HepG2 (cell line): ENCODE measurements at regions not wholly inside any gene's neighbourhood (a gene's known extent, or its start where the extent isn't known, plus 50 kb on each side); places are given as distances from the start of the nearest gene placed in this dataset.

Source experiments
- CHD2 ChIP-seq: IDR thresholded peaks from 2 replicates; pipeline ENCODE4 v1.6.1; 2011; ENCODE audit warnings: low read depth, low read length, improper control_type of control experiment
- HOXA7 ChIP-seq: sonication (generic); formaldehyde crosslinking; IDR thresholded peaks from 2 replicates; pipeline ENCODE4 v1.8.1; 2022; ENCODE audit warnings: mild to moderate bottlenecking, missing genetic modification reagents, moderate library complexity
- MBD4 ChIP-seq: IDR thresholded peaks from 2 replicates; pipeline ENCODE4 v1.6.1; 2012; ENCODE audit warnings: low read length, inconsistent platforms, borderline replicate concordance
- NFE2 ChIP-seq: sonication (generic); formaldehyde crosslinking; IDR thresholded peaks from 2 replicates; pipeline ENCODE4 v1.4.0; 2020; ENCODE audit warnings: missing genetic modification reagents
- PHF8 ChIP-seq: sonication (generic); formaldehyde crosslinking; IDR thresholded peaks from 2 replicates; pipeline ENCODE4 v1.5.0; 2020; ENCODE audit warnings: missing genetic modification reagents
- POLR2A ChIP-seq, 2 experiments: IDR thresholded peaks; 2 replicates each; pipeline ENCODE4 v1.6.1; 2011; ENCODE audit warnings: low read depth in 2 of 2, low read length in 2 of 2, mild to moderate bottlenecking in 1 of 2, moderate library complexity in 1 of 2; ENCODE audit not compliant: insufficient read depth in 1 of 2
- RXRA ChIP-seq: sonication (generic); formaldehyde crosslinking; IDR thresholded peaks from 2 replicates; pipeline ENCODE4 v1.5.1; 2020; ENCODE audit warnings: missing genetic modification reagents
- STAT5B ChIP-seq: sonication (generic); formaldehyde crosslinking; IDR thresholded peaks from 2 replicates; pipeline ENCODE4 v1.4.0; 2020; ENCODE audit warnings: missing genetic modification reagents
- TOE1 ChIP-seq: sonication (generic); formaldehyde crosslinking; IDR thresholded peaks from 2 replicates; pipeline ENCODE4 v1.4.0; 2020; ENCODE audit warnings: mild to moderate bottlenecking, missing genetic modification reagents
- ZFP36 ChIP-seq: fragments of 150-350 bp; IDR thresholded peaks from 2 replicates; pipeline ENCODE4 v1.6.1; 2018; ENCODE audit warnings: borderline replicate concordance, low read length, low read depth; ENCODE audit not compliant: partially characterized antibody
- ZNF24 ChIP-seq: fragments of 450-650 bp; IDR thresholded peaks from 2 replicates; pipeline ENCODE4 v1.6.1; 2017; ENCODE audit warnings: antibody characterized with exemption, mild to moderate bottlenecking
- ZNF431 ChIP-seq: sonication (generic); formaldehyde crosslinking; IDR thresholded peaks from 2 replicates; pipeline ENCODE4 v1.9.0; 2022; ENCODE audit warnings: missing genetic modification reagents, low read depth, mild to moderate bottlenecking, borderline replicate concordance
- TF ChIP-seq, protein P1 (sequence below): sonication (generic); formaldehyde crosslinking; IDR thresholded peaks from 2 replicates; pipeline ENCODE4 v1.4.0; 2020; ENCODE audit warnings: missing genetic modification reagents
- TF ChIP-seq, protein P2 (sequence below): sonication (generic); formaldehyde crosslinking; IDR thresholded peaks from 2 replicates; pipeline ENCODE4 v1.5.0; 2020; ENCODE audit warnings: mild to moderate bottlenecking, missing genetic modification reagents, moderate library complexity

DNA sequence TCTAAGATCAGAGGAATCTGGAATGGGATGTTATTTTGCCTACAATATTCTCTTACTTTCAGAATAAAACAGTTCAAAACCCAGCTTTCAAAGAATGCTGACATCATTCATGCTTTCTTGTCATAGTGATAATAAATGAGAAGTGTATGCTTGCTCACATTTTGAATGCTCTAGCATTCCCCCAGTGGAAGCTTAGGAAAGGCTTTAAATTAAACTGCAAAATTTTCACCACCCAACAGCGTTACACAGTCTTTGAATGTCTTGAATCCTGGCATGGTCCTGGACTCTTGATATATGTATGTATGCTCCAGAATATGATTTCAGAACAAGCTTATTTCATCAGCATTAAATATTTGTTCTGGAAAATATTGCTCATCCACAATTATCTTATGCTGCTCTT lies 964.3 kb upstream of the NUDT12 start:
- TF ChIP-seq RXRA (no peak), MBD4 (no peak), TOE1 (CRISPR knock-in tag) (no peak), ZNF24 (no peak), PHF8 (CRISPR knock-in tag) (no peak), NFE2 (CRISPR knock-in tag) (no peak), POLR2A (IDR thresholded peaks at IDR 0.05; ENCODE audit: insufficient read depth in 1 of 2, low read depth in 2 of 2, low read length in 2 of 2) (no peak), ZNF431 (CRISPR knock-in tag) (no peak), HOXA7 (no peak), ZFP36 (no peak), CHD2 (no peak), STAT5B (no peak)
- TF ChIP-seq, protein P1, sequence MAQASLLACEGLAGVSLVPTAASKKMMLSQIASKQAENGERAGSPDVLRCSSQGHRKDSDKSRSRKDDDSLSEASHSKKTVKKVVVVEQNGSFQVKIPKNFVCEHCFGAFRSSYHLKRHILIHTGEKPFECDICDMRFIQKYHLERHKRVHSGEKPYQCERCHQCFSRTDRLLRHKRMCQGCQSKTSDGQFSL (CRISPR knock-in tag) = no peak
- TF ChIP-seq, protein P2, sequence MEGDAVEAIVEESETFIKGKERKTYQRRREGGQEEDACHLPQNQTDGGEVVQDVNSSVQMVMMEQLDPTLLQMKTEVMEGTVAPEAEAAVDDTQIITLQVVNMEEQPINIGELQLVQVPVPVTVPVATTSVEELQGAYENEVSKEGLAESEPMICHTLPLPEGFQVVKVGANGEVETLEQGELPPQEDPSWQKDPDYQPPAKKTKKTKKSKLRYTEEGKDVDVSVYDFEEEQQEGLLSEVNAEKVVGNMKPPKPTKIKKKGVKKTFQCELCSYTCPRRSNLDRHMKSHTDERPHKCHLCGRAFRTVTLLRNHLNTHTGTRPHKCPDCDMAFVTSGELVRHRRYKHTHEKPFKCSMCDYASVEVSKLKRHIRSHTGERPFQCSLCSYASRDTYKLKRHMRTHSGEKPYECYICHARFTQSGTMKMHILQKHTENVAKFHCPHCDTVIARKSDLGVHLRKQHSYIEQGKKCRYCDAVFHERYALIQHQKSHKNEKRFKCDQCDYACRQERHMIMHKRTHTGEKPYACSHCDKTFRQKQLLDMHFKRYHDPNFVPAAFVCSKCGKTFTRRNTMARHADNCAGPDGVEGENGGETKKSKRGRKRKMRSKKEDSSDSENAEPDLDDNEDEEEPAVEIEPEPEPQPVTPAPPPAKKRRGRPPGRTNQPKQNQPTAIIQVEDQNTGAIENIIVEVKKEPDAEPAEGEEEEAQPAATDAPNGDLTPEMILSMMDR = no peak
